Peyer's patch (tissue), 4 donors: ENCODE measurements at regions not wholly inside any gene's neighbourhood (a gene's known extent, or its start where the extent isn't known, plus 50 kb on each side); places are given as distances from the start of the nearest gene placed in this dataset.

Experiments
- CTCF ChIP-seq, 6 experiments: fragments of 450-650 bp in 4 of 6; fragments of 200-600 bp in 2 of 6; sonication (generic) in 1 of 6; IDR thresholded peaks; one replicate each; pipeline ENCODE4 v1.5.1; 2017 to 2019; ENCODE audit warnings: antibody characterized with exemption in 6 of 6, mild to moderate bottlenecking in 3 of 6, moderate library complexity in 1 of 6
- POLR2A ChIP-seq, 2 donors: fragments of 450-650 bp; IDR thresholded peaks; one replicate each; pipeline ENCODE4 v1.5.1; 2017; ENCODE audit warnings: antibody characterized with exemption in 2 of 2, mild to moderate bottlenecking in 2 of 2, moderate library complexity in 2 of 2

GRCh38 chr12:130109062-130109945 lies 53.0 kb upstream of the FZD10 start:
- TF ChIP-seq CTCF (IDR thresholded peaks at IDR 0.05) (no peak), POLR2A (IDR thresholded peaks at IDR 0.05) (no peak)
